GM23338 (cell line): ENCODE measurements at regions not wholly inside any gene's neighbourhood (a gene's known extent, or its start where the extent isn't known, plus 50 kb on each side); places are given as distances from the start of the nearest gene placed in this dataset.

ENCODE experiments used
- CREB1 ChIP-seq: fragments of 250-450 bp; sonication (Bioruptor Pico); IDR thresholded peaks from 2 replicates; pipeline ENCODE4 v1.5.0; 2020; ENCODE audit warnings: low read depth, mild to moderate bottlenecking, moderate library complexity
- CTCF ChIP-seq, 2 experiments: fragments of 200-600 bp in 1 of 2; sonication (generic) in 1 of 2; conservative IDR thresholded peaks; 2 replicates each; pipeline versions ENCODE4 v1.5.1 to v1.6.1; 2016 to 2017; ENCODE audit warnings: antibody characterized with exemption in 2 of 2, low read depth in 2 of 2, mild to moderate bottlenecking in 2 of 2, moderate library complexity in 1 of 2
- ETS1 ChIP-seq: IDR thresholded peaks from 2 replicates; pipeline ENCODE4 v1.6.1; 2016; ENCODE audit warnings: antibody characterized with exemption
- EZH2 ChIP-seq: fragments of 200-600 bp; sonication (generic); IDR thresholded peaks from one replicate; pipeline ENCODE4 v1.8.0; 2017; ENCODE audit warnings: antibody characterized with exemption, mild to moderate bottlenecking, low read depth; ENCODE audit not compliant: unreplicated experiment
- EZH2phosphoT487 ChIP-seq: fragments of 200-600 bp; sonication (generic); IDR thresholded peaks from one replicate; pipeline ENCODE4 v1.8.1; 2018; ENCODE audit warnings: antibody characterized with exemption; ENCODE audit not compliant: unreplicated experiment
- NANOG ChIP-seq: IDR thresholded peaks from 2 replicates; pipeline ENCODE4 v1.6.1; 2016; ENCODE audit warnings: antibody characterized with exemption, borderline replicate concordance
- POLR2AphosphoS5 ChIP-seq: IDR thresholded peaks from 2 replicates; pipeline ENCODE4 v1.6.1; 2016; ENCODE audit warnings: antibody characterized with exemption, low read depth
- REST ChIP-seq: IDR thresholded peaks from one replicate; pipeline ENCODE4 v1.6.1; 2018; ENCODE audit warnings: antibody characterized with exemption; ENCODE audit not compliant: unreplicated experiment
- ZNF331 ChIP-seq: fragments of 250-450 bp; sonication (Bioruptor Pico); IDR thresholded peaks from 2 replicates; pipeline ENCODE4 v1.5.0; 2020; ENCODE audit warnings: low read depth, mild to moderate bottlenecking, moderate library complexity
- ZNF462 ChIP-seq: fragments of 250-450 bp; sonication (Bioruptor Pico); IDR thresholded peaks from 2 replicates; pipeline ENCODE4 v1.5.0; 2020; ENCODE audit warnings: mild to moderate bottlenecking, moderate library complexity

GRCh38 chr7:17674943-17675608 lies 265.2 kb downstream of the SNX13 start:
- no peak for TF ChIP-seq EZH2phosphoT487
- TF ChIP-seq EZH2 = no peak
- TF ChIP-seq CTCF (conservative IDR thresholded peaks at IDR 0.05; ENCODE audit: low read depth in 2 of 2) = no peak
- TF ChIP-seq REST = no peak
- TF ChIP-seq POLR2AphosphoS5 = no peak
- TF ChIP-seq CREB1 = no peak
- no peak for TF ChIP-seq ETS1
- no peak for TF ChIP-seq NANOG
- no peak for TF ChIP-seq ZNF331 (CRISPR knock-in tag)
- TF ChIP-seq ZNF462 (CRISPR knock-in tag) = no peak
